Tibial nerve (tissue), 4 donors: ENCODE measurements at regions not wholly inside any gene's neighbourhood (a gene's known extent, or its start where the extent isn't known, plus 50 kb on each side); places are given as distances from the start of the nearest gene placed in this dataset.

Experiments
- DNase-seq, 2 donors: peaks; one replicate each; pipeline ENCODE4 v3.0.0-alpha.2; 2019; ENCODE audit warnings: low spot score in 2 of 2
- H3K27ac ChIP-seq, 4 donors: fragments of 200-600 bp; sonication (generic) in 3 of 4; one replicate each; pipeline ENCODE4 v1.5.1; 2017 to 2019; ENCODE audit warnings: mild to moderate bottlenecking in 1 of 4
- H3K27me3 ChIP-seq, 2 donors: fragments of 200-600 bp; sonication (generic) in 1 of 2; one replicate each; pipeline versions ENCODE4 v1.5.1 to v1.6.0; 2017 to 2019
- H3K36me3 ChIP-seq, 3 donors: fragments of 200-600 bp; sonication (generic); one replicate each; pipeline ENCODE4 v1.5.1; 2018 to 2019
- H3K4me1 ChIP-seq, 4 donors: fragments of 200-600 bp; sonication (generic) in 3 of 4; one replicate each; pipeline ENCODE4 v1.5.1; 2017 to 2019
- H3K4me3 ChIP-seq, 4 donors: fragments of 200-600 bp; sonication (generic) in 3 of 4; one replicate each; pipeline ENCODE4 v1.5.1; 2017 to 2019; ENCODE audit warnings: mild to moderate bottlenecking in 1 of 4, moderate library complexity in 1 of 4
- H3K9me3 ChIP-seq, 4 donors: fragments of 200-600 bp; sonication (generic) in 3 of 4; one replicate each; pipeline ENCODE4 v1.5.1; 2017 to 2019
- CTCF ChIP-seq, 5 experiments: fragments of 200-600 bp in 3 of 5; fragments of 450-650 bp in 2 of 5; sonication (generic) in 3 of 5; IDR thresholded peaks; one replicate each; pipeline ENCODE4 v1.5.1; 2016 to 2019; ENCODE audit warnings: antibody characterized with exemption in 5 of 5, mild to moderate bottlenecking in 3 of 5, moderate library complexity in 2 of 5
- EP300 ChIP-seq, 2 donors: sonication (generic); formaldehyde crosslinking; IDR thresholded peaks; one replicate each; pipeline ENCODE4 v1.6.1; 2017; ENCODE audit warnings: antibody characterized with exemption in 2 of 2, mild to moderate bottlenecking in 1 of 2
- POLR2A ChIP-seq, 2 donors: fragments of 450-650 bp; IDR thresholded peaks; one replicate each; pipeline ENCODE4 v1.6.1; 2017; ENCODE audit warnings: antibody characterized with exemption in 2 of 2, mild to moderate bottlenecking in 2 of 2, moderate library complexity in 2 of 2
- WGBS, 2 donors: methylation state at CpG; one replicate each; pipeline ENCODE4 v1.1.5; 2018; 5-methylcytosine and 5-hydroxymethylcytosine counted together

GRCh38 chr5:53206562-53206961, 97.0 kb upstream of the MOCS2 start:
- WGBS, 2 donors: 93 to 96% methylated on average over 9 of the region's 9 CpGs
- no peak for DNase-seq
- Histone ChIP-seq H3K27ac (no peak overlapping the region), H3K9me3 (no peaks in the 10 kb centered on the region), H3K4me1 (no peaks in the 10 kb centered on the region), H3K36me3 (no peaks in the 10 kb centered on the region), H3K27me3 (no peaks in the 10 kb centered on the region), H3K4me3 (no peak overlapping the region)
- TF ChIP-seq POLR2A (IDR thresholded peaks at IDR 0.05): no peak
- TF ChIP-seq CTCF (IDR thresholded peaks at IDR 0.05): no peak
- TF ChIP-seq EP300 (IDR thresholded peaks at IDR 0.05): no peak

DNA sequence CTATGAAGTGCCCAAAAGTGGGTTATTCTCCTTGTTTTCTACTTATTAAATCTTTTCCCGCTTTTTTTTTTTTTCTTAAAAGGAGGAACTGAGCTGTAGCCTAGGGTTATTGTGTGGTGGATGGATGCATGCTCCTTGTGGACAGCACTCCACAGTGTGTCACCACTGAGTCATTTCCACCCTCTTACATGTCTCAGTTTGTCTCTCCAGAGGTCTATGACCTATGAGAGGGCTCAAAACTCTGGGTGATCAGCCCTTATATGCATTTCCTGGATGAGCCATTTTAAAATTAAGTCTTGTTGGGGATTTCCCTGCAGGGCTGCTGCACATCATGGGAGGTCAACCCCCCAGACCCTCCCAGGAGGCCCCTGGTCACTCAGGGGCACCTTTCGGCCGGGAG, 102.2 kb upstream of the MOCS2 start:
- Histone ChIP-seq H3K27ac (no peak overlapping the region), H3K4me1 (no peaks in the 10 kb centered on the region), H3K4me3 (no peak overlapping the region), H3K9me3 (no peaks in the 10 kb centered on the region), H3K27me3 (no peaks in the 10 kb centered on the region), H3K36me3 (no peaks in the 10 kb centered on the region)
- WGBS, 2 donors: 64 to 77% methylated on average over 3 of the region's 3 CpGs
- DNase-seq: no peak
- TF ChIP-seq CTCF (IDR thresholded peaks at IDR 0.05) (no peak), EP300 (IDR thresholded peaks at IDR 0.05) (no peak), POLR2A (IDR thresholded peaks at IDR 0.05) (no peak)

DNA sequence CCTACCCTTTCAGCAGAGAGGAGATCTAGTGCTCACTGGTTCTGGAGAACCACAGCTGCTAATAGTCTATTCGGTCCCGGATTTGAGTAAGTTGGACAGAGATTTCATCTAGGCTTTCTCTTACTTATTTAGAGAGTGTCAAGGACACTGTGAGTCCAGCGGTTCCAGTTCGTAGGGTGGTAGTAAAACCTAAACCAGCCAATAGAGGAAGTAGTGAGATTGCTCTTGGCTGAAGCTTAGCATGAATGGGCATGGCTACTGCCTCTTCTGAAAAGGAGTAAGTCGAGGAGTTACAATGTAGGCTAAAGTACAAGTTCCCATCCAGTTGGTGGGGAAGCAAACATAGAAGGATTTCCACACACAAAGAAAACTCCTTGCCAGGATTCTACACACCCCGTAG, 109.6 kb upstream of the MOCS2 start:
- Histone ChIP-seq H3K27ac (no peak overlapping the region), H3K4me1 (no peaks in the 10 kb centered on the region), H3K27me3 (no peaks in the 10 kb centered on the region), H3K9me3 (peaks cover 0 to 18% (median 0%) of the 10 kb centered on the region in 4 donors), H3K36me3 (no peaks in the 10 kb centered on the region), H3K4me3 (no peak overlapping the region)
- 85 to 86% methylated on average over 6 of the region's 6 CpGs for WGBS, 2 donors
- DNase-seq: no peak
- TF ChIP-seq EP300 (IDR thresholded peaks at IDR 0.05) (no peak), POLR2A (IDR thresholded peaks at IDR 0.05) (no peak), CTCF (IDR thresholded peaks at IDR 0.05) (no peak)

GRCh38 chr5:53219610-53220009, 110.1 kb upstream of the MOCS2 start:
- Histone ChIP-seq H3K36me3 (no peaks in the 10 kb centered on the region), H3K27ac (no peak overlapping the region), H3K4me3 (no peak overlapping the region), H3K9me3 (peaks cover 0 to 18% (median 0%) of the 10 kb centered on the region in 4 donors), H3K27me3 (no peaks in the 10 kb centered on the region), H3K4me1 (no peaks in the 10 kb centered on the region)
- TF ChIP-seq CTCF (IDR thresholded peaks at IDR 0.05): no peak
- no peak for TF ChIP-seq POLR2A (IDR thresholded peaks at IDR 0.05)
- TF ChIP-seq EP300 (IDR thresholded peaks at IDR 0.05): no peak
- DNase-seq: no peak
- WGBS, 2 donors: 54 to 76% methylated on average over 3 of the region's 3 CpGs

DNA sequence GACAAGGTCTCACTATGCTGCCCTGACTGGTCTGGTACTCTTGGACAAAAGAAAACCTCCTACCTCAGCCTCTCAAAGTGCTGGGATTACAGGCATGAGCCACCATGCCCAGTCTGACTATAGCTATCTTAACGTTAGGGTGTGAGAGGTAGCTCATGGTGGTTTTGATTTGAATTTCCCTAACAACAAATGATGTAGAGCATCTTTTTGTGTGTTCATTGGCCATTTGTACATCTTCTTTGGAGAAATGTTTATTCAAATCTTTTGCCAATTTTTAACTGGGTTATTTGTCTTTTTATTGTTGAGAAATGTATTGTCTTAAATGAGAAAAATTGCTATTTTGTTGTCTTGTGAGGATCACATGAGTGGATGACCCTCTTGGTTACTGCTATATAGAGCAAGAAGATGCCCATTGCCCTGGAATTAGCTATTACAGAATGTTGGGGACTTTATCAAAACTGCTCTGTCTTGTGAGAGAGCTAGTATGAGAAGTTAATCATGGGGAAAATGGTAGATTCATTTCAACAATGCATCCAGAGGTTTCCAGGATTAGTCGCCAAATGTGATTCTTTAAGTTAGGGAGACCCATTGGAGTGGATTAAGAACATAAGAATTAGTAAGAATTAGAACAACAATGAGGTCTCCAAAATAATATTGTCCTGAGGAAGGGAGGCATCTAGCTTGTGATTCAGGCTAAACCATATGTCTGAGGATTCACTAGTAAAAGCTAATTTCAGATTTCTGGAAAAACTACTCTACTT, 124.3 kb upstream of the MOCS2 start:
- H3K4me3 ChIP-seq: no peak overlapping the region
- no peaks in the 10 kb centered on the region for H3K36me3 ChIP-seq
- 37 to 60% methylated on average over 2 of the region's 2 CpGs for WGBS, 2 donors
- no peaks in the 10 kb centered on the region for H3K27me3 ChIP-seq
- no peak overlapping the region for H3K27ac ChIP-seq
- no peaks in the 10 kb centered on the region for H3K4me1 ChIP-seq
- H3K9me3 ChIP-seq: peaks cover 0 to 14% (median 0%) of the 10 kb centered on the region in 4 donors
- DNase-seq: no peak
- TF ChIP-seq EP300 (IDR thresholded peaks at IDR 0.05) (no peak), CTCF (IDR thresholded peaks at IDR 0.05) (no peak), POLR2A (IDR thresholded peaks at IDR 0.05) (no peak)
